OCI-LY7 (cell line): ENCODE measurements at regions not wholly inside any gene's neighbourhood (a gene's known extent, or its start where the extent isn't known, plus 50 kb on each side); places are given as distances from the start of the nearest gene placed in this dataset.

Source experiments
- EZH2phosphoT487 ChIP-seq: fragments of 200-600 bp; sonication (generic); IDR thresholded peaks from 2 replicates; pipeline ENCODE4 v1.6.1; 2018; ENCODE audit warnings: low read depth, borderline replicate concordance, mild to moderate bottlenecking, mixed run types, antibody characterized with exemption, low read length, moderate library complexity, mixed read lengths
- TF ChIP-seq, protein P1 (sequence below): fragments of 200-600 bp; sonication (generic); conservative IDR thresholded peaks from 2 replicates; pipeline ENCODE4 v1.5.1; 2014; ENCODE audit warnings: mild to moderate bottlenecking, antibody characterized with exemption, low read length, moderate library complexity, mixed read lengths

DNA sequence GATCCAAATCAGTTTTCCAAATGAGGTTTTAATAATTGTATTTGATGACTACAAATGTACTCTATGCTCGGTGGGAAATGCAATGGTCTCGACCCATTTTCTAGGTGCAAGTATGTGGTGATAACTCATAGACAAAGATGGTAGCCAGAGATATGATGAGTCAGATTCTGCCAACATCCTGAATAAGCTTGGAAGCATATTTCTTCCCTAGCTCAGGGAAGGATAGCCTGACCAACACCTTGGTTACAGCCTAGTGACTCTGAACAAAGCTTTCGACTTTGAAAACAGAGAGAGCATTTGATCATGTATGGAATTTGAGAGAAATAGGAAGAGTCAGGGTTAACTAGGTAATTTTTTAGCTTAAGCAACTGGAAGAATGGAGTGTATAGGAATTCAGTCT lies 128.3 kb upstream of the MYOCD start:
- TF ChIP-seq, protein P1, sequence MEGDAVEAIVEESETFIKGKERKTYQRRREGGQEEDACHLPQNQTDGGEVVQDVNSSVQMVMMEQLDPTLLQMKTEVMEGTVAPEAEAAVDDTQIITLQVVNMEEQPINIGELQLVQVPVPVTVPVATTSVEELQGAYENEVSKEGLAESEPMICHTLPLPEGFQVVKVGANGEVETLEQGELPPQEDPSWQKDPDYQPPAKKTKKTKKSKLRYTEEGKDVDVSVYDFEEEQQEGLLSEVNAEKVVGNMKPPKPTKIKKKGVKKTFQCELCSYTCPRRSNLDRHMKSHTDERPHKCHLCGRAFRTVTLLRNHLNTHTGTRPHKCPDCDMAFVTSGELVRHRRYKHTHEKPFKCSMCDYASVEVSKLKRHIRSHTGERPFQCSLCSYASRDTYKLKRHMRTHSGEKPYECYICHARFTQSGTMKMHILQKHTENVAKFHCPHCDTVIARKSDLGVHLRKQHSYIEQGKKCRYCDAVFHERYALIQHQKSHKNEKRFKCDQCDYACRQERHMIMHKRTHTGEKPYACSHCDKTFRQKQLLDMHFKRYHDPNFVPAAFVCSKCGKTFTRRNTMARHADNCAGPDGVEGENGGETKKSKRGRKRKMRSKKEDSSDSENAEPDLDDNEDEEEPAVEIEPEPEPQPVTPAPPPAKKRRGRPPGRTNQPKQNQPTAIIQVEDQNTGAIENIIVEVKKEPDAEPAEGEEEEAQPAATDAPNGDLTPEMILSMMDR, result no peak
- no peak for TF ChIP-seq EZH2phosphoT487
